ENCODE measurements at regions not wholly inside any gene's neighbourhood (a gene's known extent, or its start where the extent isn't known, plus 50 kb on each side); places are given as distances from the start of the nearest gene placed in this dataset.

GRCh38 chr7:46463170-46463569 lies 542.1 kb upstream of the IGFBP3 start:
- no peak for DNase-seq

DNA sequence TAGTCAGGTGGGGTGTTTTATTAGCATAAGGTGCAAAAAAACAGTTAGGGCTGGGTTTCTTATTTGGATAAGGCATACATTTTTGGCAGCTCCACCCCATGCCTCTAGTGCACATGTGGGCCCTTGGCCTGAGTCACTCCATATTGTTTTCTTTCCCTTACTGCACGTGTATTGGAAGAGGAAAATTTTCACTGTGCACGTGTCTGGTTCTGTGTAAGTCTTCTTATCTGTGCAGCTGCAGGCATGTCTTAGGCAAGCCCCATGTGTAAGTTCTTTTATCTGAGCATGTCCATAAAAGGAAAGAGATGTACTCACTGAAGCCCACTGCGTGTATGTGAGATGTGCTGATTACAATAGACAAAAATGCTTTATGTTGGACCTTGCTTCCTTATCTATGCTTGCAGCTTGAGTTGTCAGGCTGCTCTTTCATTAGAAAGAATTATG lies 540.3 kb upstream of the IGFBP3 start:
- DNase-seq, result no peak

- DNase-seq, result no peak
These were observed 538.9 kb upstream of the IGFBP3 start for GRCh38 chr7:46459942-46460341.

- DNase-seq, result no peak
These were observed 533.7 kb upstream of the IGFBP3 start for GRCh38 chr7:46454816-46455215.

DNA sequence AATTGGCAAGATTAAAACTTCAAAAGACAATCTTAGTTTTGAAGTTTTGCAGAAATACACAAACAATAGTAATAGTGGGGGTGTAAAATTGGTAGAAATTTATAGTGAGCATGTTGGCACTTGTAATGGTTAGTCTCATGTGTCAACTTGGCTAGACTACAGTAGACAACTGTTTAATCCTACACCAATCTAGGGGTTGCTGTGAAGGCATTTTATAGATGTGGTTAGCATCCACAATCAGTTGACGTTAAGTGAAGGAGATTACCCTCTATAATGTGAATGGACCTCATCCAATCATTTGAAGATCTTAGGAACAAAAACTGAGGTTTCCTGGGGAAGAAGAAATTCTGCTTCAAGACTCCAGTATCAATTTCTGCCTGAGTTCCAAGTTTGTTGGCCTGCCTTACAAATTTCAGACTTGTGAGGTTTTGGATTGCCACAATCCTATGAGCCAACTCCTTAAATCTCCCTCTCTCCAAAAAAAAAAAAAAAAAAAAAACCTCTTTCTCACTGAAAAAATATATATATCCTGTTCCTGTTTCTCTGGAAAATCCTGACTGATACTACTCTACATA lies 531.6 kb upstream of the IGFBP3 start:
- no peak for DNase-seq

- DNase-seq, result no peak
These were observed 530.8 kb upstream of the IGFBP3 start for GRCh38 chr7:46451846-46452245.

DNA sequence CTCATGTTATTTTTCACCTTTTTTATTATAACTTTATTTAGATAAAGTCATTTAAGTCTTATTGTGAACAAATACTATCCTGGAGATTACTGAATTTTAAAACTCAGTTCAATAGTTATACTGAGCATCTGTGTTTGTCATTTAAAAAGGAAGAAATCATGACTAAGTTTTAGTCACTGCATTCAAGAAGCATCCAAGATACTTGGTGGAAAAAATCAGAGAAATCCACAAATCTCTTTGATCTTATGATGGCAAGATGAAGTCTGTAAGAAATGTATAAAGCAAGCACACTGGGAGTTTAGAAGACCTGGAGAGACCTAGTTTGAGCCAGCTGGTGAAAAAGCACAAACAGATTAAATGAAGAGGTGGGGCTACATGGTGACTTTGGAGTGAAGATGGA lies 529.8 kb upstream of the IGFBP3 start:
- no peak for DNase-seq

- DNase-seq, result no peak
These were observed 529.4 kb upstream of the IGFBP3 start for GRCh38 chr7:46450425-46450824.

DNA sequence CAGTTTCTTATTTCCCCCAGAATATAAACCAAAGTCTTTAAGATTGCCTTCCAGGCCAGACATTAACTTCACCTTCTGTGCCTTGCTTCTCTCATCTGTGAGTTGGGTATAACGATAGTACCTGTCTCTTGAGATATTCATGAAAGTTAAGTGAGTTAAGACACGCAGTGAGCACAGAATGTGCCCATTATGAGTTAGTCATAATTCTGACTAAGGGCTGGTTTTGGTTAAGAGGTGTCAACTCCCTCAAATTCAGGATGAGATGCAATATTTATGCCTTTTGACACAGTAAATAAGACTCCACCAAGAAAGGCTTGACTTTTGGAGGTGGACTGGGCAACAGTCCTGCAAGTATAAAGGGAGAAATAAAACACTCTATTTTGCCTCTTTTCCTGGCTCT lies 528.7 kb upstream of the IGFBP3 start:
- DNase-seq, result no peak

- no peak for DNase-seq
These were observed 527.4 kb upstream of the IGFBP3 start for GRCh38 chr7:46448478-46448877.

DNA sequence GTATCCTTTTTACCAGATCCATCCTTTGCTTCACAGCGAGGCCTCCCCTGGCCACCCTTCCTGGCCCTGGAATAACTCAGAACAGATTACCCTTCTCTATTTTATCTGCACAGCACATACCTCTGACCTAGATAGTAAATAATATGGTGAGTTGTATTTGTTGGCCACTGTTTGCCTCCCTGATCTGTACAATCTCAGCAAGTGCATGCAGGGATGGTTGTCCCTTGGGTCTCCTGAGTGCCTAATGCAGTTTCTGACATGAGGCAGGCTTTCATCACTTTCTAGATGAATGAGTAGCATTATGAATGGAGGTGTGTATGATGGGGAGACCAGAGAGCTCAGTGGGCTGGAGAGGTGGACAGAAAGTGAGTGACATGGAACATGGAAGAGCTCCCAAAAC lies 525.1 kb upstream of the IGFBP3 start:
- no peak for DNase-seq

GRCh38 chr7:46444256-46444655 lies 523.2 kb upstream of the IGFBP3 start:
- no peak for DNase-seq

DNA sequence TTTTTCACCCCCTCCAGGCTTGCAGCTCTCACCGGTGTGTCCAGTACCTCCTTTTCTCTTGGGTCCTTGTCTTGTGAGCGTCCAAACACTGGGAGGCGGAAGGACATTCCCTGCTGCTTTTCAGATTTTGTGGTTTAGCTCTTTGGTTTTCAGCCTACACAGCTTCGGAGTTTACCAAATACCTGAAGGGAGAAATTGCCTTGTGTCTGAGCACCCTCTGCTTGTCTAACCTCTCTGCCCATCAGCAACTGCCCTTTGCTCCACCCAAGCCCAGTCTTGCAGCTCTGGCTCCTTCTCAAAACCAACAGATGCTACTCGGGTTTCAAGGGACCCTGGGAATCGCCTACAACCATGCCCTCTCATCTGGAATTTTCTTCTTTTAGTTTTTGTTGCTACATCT lies 519.1 kb upstream of the IGFBP3 start:
- DNase-seq, result no peak

GRCh38 chr7:46432708-46433107 lies 511.6 kb upstream of the IGFBP3 start:
- DNase-seq, result no peak

DNA sequence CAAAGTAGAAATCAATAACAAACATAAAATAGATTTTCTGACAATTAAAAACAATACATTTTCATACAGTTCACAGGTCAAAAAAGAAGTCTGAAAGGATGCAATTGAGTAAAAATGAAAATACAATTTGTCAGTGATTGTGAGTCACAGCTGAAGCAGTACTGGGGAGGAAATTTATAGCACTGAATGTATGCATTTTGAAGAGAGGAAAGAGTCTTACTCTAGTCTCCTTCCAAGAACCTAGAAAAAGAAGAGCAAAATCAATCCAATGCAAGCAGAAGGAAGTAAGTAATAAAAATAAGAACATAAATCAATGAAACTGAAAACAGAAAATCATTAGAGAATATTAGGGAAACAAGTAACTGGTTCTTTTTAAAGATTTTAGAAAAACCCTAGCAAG lies 507.2 kb upstream of the IGFBP3 start:
- DNase-seq, result no peak

GRCh38 chr7:46424934-46425333 lies 503.9 kb upstream of the IGFBP3 start:
- DNase-seq, result no peak

GRCh38 chr7:46421441-46422230 lies 500.6 kb upstream of the IGFBP3 start:
- no peak for DNase-seq

DNA sequence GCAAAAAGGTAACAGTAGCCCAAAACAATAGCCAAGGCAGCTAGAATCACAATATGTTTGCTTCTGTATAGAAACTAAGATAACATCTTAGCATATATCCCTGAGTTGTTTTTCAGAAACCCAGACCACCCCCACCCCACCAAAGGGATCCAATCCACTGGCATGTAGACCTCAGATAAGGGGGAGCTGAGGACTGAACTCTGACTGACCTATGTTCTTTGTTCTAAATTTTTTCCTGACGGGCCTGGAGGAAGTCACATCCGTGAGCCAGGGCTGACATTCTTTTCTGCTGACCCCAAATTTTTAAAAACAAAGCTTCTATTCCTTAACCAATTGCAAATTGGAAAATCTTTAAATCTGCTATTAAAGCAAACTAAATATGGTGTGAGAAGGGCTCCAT lies 493.9 kb upstream of the IGFBP3 start:
- DNase-seq, result no peak

- no peak for DNase-seq
These were observed 490.2 kb upstream of the IGFBP3 start for GRCh38 chr7:46411236-46411635.

DNA sequence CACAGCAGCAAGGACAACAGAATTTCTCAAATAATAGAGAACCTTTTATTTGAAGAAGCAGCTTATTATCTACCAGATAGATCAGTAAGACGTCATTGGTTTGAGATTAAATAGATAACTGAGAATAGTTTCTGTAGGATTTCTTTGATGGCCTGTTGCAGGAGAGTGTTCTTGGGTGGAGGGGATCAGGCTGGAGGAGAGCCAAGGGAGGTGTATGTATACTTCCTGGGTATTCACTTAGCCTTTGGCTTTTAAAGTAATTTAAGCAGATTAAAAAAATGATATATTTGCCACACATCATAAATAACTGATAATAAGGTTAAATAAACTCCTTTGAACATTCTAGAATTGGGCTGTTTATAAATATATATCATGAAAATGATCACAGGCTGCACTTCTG lies 486.1 kb upstream of the IGFBP3 start:
- DNase-seq, result no peak

- no peak for DNase-seq
These were observed 476.5 kb upstream of the IGFBP3 start for GRCh38 chr7:46397591-46397990.

GRCh38 chr7:46396481-46396880 lies 475.4 kb upstream of the IGFBP3 start:
- no peak for DNase-seq

DNA sequence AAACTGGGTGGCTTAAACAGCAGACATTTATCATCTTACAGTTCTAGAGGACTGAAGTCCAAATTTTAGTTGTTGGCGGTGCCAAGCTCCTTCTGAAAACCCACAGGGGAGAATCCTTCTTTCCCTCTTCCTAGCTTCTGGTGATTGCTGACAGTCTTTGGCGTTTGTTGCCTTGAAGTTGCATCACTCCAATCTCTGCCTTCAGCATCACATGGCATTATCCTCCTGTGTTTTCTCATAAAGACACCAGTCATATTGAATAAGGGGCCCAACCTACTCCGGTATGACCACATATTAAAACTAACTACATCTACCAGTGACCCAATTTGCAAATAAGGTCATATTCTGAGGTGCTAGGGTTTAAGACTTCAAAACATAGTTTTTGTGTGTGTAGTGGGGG lies 472.1 kb upstream of the IGFBP3 start:
- no peak for DNase-seq

DNA sequence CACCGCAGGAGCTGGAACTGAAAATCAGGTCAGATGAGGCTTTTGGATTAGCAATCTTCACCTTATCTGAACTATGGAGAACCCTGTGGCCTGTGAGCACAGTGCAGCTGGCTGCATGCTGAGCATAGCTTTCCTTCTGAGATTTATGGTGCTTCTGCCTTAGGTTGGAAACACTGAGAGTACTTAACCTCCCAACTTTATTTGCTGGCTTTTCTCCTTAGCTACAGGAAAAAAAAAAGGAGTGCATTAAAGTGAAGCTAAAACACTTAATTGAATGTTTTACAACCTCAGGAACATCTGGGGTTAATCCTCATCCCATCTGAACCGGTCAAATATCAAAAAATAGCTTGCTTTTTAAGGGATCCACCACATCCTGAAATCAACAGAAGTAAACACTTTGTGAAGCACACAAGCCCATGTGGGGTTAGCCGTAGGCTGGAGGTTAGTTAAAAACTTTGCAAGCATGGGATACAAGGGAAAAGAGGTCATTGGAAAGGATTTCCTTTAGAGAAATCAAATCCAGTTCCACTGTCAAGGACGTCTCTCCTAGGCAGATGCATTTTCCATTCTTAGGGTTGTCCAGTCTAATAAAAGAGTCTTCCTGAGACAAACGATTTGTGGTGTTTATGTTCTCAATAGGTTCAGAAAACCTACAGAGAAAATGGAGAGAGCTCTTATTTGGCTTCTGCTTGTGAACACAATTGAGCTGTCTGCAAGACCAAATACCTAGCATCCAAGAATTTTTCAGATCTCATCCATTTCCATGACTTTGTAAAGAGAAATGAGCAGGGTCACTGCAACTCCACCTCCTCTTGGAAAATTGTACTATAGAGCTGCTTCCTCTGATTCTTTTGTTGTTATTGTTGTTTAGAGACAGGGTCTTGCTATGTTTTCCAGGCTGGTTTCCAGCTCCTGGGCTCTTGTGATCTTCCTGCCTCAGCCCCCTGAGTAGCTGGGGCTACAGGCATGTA lies 470.4 kb upstream of the IGFBP3 start:
- no peak for DNase-seq
